ENCODE measurements at regions not wholly inside any gene's neighbourhood (a gene's known extent, or its start where the extent isn't known, plus 50 kb on each side); places are given as distances from the start of the nearest gene placed in this dataset.

GRCh38 chr7:131252976-131253375 lies 74.7 kb upstream of the MKLN1 start:
- H3K4me3 ChIP-seq (ENCODE audit: insufficient read depth in 1 of 2, low read depth in 1 of 2, low read length in 2 of 2): no peak overlapping the region
- no peaks in the 10 kb centered on the region for H3K79me1 ChIP-seq (replicated peaks; ENCODE audit: low read length, poor library complexity, severe bottlenecking)
- no peaks in the 10 kb centered on the region for H3K36me3 ChIP-seq (ENCODE audit: control insufficient read depth in 1 of 2, insufficient read depth in 2 of 2, low read depth in 1 of 2, low read length in 2 of 2)
- no peak overlapping the region for H3K18ac ChIP-seq (ENCODE audit: low read depth in 1 of 2, low read length in 2 of 2)
- H3K4me2 ChIP-seq (ENCODE audit: low read length, poor library complexity, severe bottlenecking): no peak overlapping the region
- H2BK15ac ChIP-seq (ENCODE audit: low read depth, poor library complexity, severe bottlenecking): no peak overlapping the region
- no peak overlapping the region for H3K4ac ChIP-seq (ENCODE audit: low read depth in 1 of 2, low read length in 2 of 2)
- H3K27ac ChIP-seq (ENCODE audit: low read length, poor library complexity, severe bottlenecking): no peak overlapping the region
- H2BK120ac ChIP-seq (ENCODE audit: low read depth, low read length): no peak overlapping the region
- peaks cover 45% of the 10 kb centered on the region for H3K9me3 ChIP-seq (ENCODE audit: control insufficient read depth, low read length)
- no peak overlapping the region for H4K91ac ChIP-seq (ENCODE audit: low read length)
- H3K4me1 ChIP-seq (ENCODE audit: control insufficient read depth, insufficient read depth, low read depth, low read length): peaks cover 6% of the 10 kb centered on the region
- DNase-seq: no peak
- no peak overlapping the region for H3K14ac ChIP-seq (ENCODE audit: low read length in 2 of 2)
- H2BK5ac ChIP-seq (ENCODE audit: low read depth, low read length, poor library complexity, severe bottlenecking): no peak overlapping the region
- H2AK5ac ChIP-seq (ENCODE audit: low read length, severe bottlenecking): no peak overlapping the region
- H3K27me3 ChIP-seq (ENCODE audit: control insufficient read depth in 1 of 2, insufficient read depth in 1 of 2, low read length in 2 of 2): no peaks in the 10 kb centered on the region
- no peak overlapping the region for H4K8ac ChIP-seq (ENCODE audit: low read length)
- no peak overlapping the region for H3K9ac ChIP-seq (ENCODE audit: low read length)
- no CpG with 5 or more reads among the region's 1 CpG for WGBS
- no peak overlapping the region for H2AFZ ChIP-seq (ENCODE audit: low read depth, low read length)
- no peak overlapping the region for H3K23ac ChIP-seq (ENCODE audit: low read length in 2 of 2)
- peak overlapping the region in 1 of 2 experiments; percentile 39 for H2BK12ac ChIP-seq (ENCODE audit: low read length in 2 of 2)

GRCh38 chr7:131254211-131254610 lies 73.5 kb upstream of the MKLN1 start:
- no peaks in the 10 kb centered on the region for H3K36me3 ChIP-seq (ENCODE audit: control insufficient read depth in 1 of 2, insufficient read depth in 2 of 2, low read depth in 1 of 2, low read length in 2 of 2)
- H3K27me3 ChIP-seq (ENCODE audit: control insufficient read depth in 1 of 2, insufficient read depth in 1 of 2, low read length in 2 of 2): no peaks in the 10 kb centered on the region
- no peak overlapping the region for H3K4me3 ChIP-seq (ENCODE audit: insufficient read depth in 1 of 2, low read depth in 1 of 2, low read length in 2 of 2)
- H2BK5ac ChIP-seq (ENCODE audit: low read depth, low read length, poor library complexity, severe bottlenecking): no peak overlapping the region
- no peak overlapping the region for H2AK5ac ChIP-seq (ENCODE audit: low read length, severe bottlenecking)
- no peak overlapping the region for H3K27ac ChIP-seq (ENCODE audit: low read length, poor library complexity, severe bottlenecking)
- H3K4me2 ChIP-seq (ENCODE audit: low read length, poor library complexity, severe bottlenecking): no peak overlapping the region
- no peak overlapping the region for H3K23ac ChIP-seq (ENCODE audit: low read length in 2 of 2)
- no peak overlapping the region for H3K18ac ChIP-seq (ENCODE audit: low read depth in 1 of 2, low read length in 2 of 2)
- no peak overlapping the region for H2BK12ac ChIP-seq (ENCODE audit: low read length in 2 of 2)
- WGBS: 11% methylated on average over 1 of the region's 2 CpGs
- no peak overlapping the region for H2BK15ac ChIP-seq (ENCODE audit: low read depth, poor library complexity, severe bottlenecking)
- H4K91ac ChIP-seq (ENCODE audit: low read length): no peak overlapping the region
- peak; percentile 40 for DNase-seq
- no peak overlapping the region for H3K9ac ChIP-seq (ENCODE audit: low read length)
- peaks cover 4% of the 10 kb centered on the region for H3K4me1 ChIP-seq (ENCODE audit: control insufficient read depth, insufficient read depth, low read depth, low read length)
- no peak overlapping the region for H3K4ac ChIP-seq (ENCODE audit: low read depth in 1 of 2, low read length in 2 of 2)
- H4K8ac ChIP-seq (ENCODE audit: low read length): no peak overlapping the region
- H2BK120ac ChIP-seq (ENCODE audit: low read depth, low read length): no peak overlapping the region
- H3K14ac ChIP-seq (ENCODE audit: low read length in 2 of 2): no peak overlapping the region
- H2AFZ ChIP-seq (ENCODE audit: low read depth, low read length): no peak overlapping the region
- H3K9me3 ChIP-seq (ENCODE audit: control insufficient read depth, low read length): peaks cover 45% of the 10 kb centered on the region
- H3K79me1 ChIP-seq (replicated peaks; ENCODE audit: low read length, poor library complexity, severe bottlenecking): no peaks in the 10 kb centered on the region

- no peaks in the 10 kb centered on the region for H3K4me1 ChIP-seq (ENCODE audit: control insufficient read depth, insufficient read depth, low read depth, low read length)
- H3K79me1 ChIP-seq (replicated peaks; ENCODE audit: low read length, poor library complexity, severe bottlenecking): no peaks in the 10 kb centered on the region
- H3K36me3 ChIP-seq (ENCODE audit: control insufficient read depth in 1 of 2, insufficient read depth in 2 of 2, low read depth in 1 of 2, low read length in 2 of 2): no peaks in the 10 kb centered on the region
- H2BK5ac ChIP-seq (ENCODE audit: low read depth, low read length, poor library complexity, severe bottlenecking): no peak overlapping the region
- no peak overlapping the region for H3K9ac ChIP-seq (ENCODE audit: low read length)
- 89% methylated on average over 1 of the region's 1 CpG for WGBS
- H2AK5ac ChIP-seq (ENCODE audit: low read length, severe bottlenecking): no peak overlapping the region
- no peak overlapping the region for H3K4me2 ChIP-seq (ENCODE audit: low read length, poor library complexity, severe bottlenecking)
- no peak overlapping the region for H3K4ac ChIP-seq (ENCODE audit: low read depth in 1 of 2, low read length in 2 of 2)
- no peak overlapping the region for H3K27ac ChIP-seq (ENCODE audit: low read length, poor library complexity, severe bottlenecking)
- no peak overlapping the region for H3K4me3 ChIP-seq (ENCODE audit: insufficient read depth in 1 of 2, low read depth in 1 of 2, low read length in 2 of 2)
- no peak overlapping the region for H2BK12ac ChIP-seq (ENCODE audit: low read length in 2 of 2)
- H2BK120ac ChIP-seq (ENCODE audit: low read depth, low read length): no peak overlapping the region
- no peak overlapping the region for H3K18ac ChIP-seq (ENCODE audit: low read depth in 1 of 2, low read length in 2 of 2)
- H3K9me3 ChIP-seq (ENCODE audit: control insufficient read depth, low read length): peaks cover 45% of the 10 kb centered on the region
- no peak overlapping the region for H3K14ac ChIP-seq (ENCODE audit: low read length in 2 of 2)
- H4K91ac ChIP-seq (ENCODE audit: low read length): no peak overlapping the region
- no peak overlapping the region for H4K8ac ChIP-seq (ENCODE audit: low read length)
- no peak for DNase-seq
- H2BK15ac ChIP-seq (ENCODE audit: low read depth, poor library complexity, severe bottlenecking): no peak overlapping the region
- H3K23ac ChIP-seq (ENCODE audit: low read length in 2 of 2): no peak overlapping the region
- no peaks in the 10 kb centered on the region for H3K27me3 ChIP-seq (ENCODE audit: control insufficient read depth in 1 of 2, insufficient read depth in 1 of 2, low read length in 2 of 2)
- no peak overlapping the region for H2AFZ ChIP-seq (ENCODE audit: low read depth, low read length)
Observed at GRCh38 chr7:131255242-131255641, 72.4 kb upstream of the MKLN1 start.

- Histone ChIP-seq H3K79me1 (replicated peaks; ENCODE audit: low read length, poor library complexity, severe bottlenecking) (no peaks in the 10 kb centered on the region), H2AK5ac (ENCODE audit: low read length, severe bottlenecking) (no peak overlapping the region), H3K4me1 (ENCODE audit: control insufficient read depth, insufficient read depth, low read depth, low read length) (no peaks in the 10 kb centered on the region), H3K14ac (ENCODE audit: low read length in 2 of 2) (no peak overlapping the region), H4K8ac (ENCODE audit: low read length) (no peak overlapping the region), H3K23ac (ENCODE audit: low read length in 2 of 2) (no peak overlapping the region), H3K9ac (ENCODE audit: low read length) (no peak overlapping the region), H2BK5ac (ENCODE audit: low read depth, low read length, poor library complexity, severe bottlenecking) (no peak overlapping the region), H2BK12ac (ENCODE audit: low read length in 2 of 2) (no peak overlapping the region), H3K4me3 (ENCODE audit: insufficient read depth in 1 of 2, low read depth in 1 of 2, low read length in 2 of 2) (no peak overlapping the region), H2BK15ac (ENCODE audit: low read depth, poor library complexity, severe bottlenecking) (no peak overlapping the region), H3K9me3 (ENCODE audit: control insufficient read depth, low read length) (peaks cover 7% of the 10 kb centered on the region), H3K4me2 (ENCODE audit: low read length, poor library complexity, severe bottlenecking) (no peak overlapping the region), H3K18ac (ENCODE audit: low read depth in 1 of 2, low read length in 2 of 2) (no peak overlapping the region), H3K27ac (ENCODE audit: low read length, poor library complexity, severe bottlenecking) (no peak overlapping the region), H3K4ac (ENCODE audit: low read depth in 1 of 2, low read length in 2 of 2) (no peak overlapping the region), H4K91ac (ENCODE audit: low read length) (no peak overlapping the region), H3K27me3 (ENCODE audit: control insufficient read depth in 1 of 2, insufficient read depth in 1 of 2, low read length in 2 of 2) (no peaks in the 10 kb centered on the region), H2AFZ (ENCODE audit: low read depth, low read length) (no peak overlapping the region), H2BK120ac (ENCODE audit: low read depth, low read length) (no peak overlapping the region), H3K36me3 (ENCODE audit: control insufficient read depth in 1 of 2, insufficient read depth in 2 of 2, low read depth in 1 of 2, low read length in 2 of 2) (no peaks in the 10 kb centered on the region)
- no peak for DNase-seq
- WGBS: no CpG with 5 or more reads among the region's 1 CpG
Observed at GRCh38 chr7:131261476-131261994, 66.1 kb upstream of the MKLN1 start.

Data from mesenchymal stem cell (in vitro differentiated cells and primary cell).